Kidney (tissue), 13 donors: ENCODE measurements at regions not wholly inside any gene's neighbourhood (a gene's known extent, or its start where the extent isn't known, plus 50 kb on each side); places are given as distances from the start of the nearest gene placed in this dataset.

Experiments used
- DNase-seq, 5 donors: peaks; one replicate each; pipeline ENCODE4 v3.0.0-alpha.2; 2013 to 2020
- FAIRE-seq: peaks from 2 replicates; lab custom pipeline; 2012; peaks lifted over from hg19 to GRCh38; lab: Jason Lieb, UNC
- H3K27ac ChIP-seq, 2 donors: one replicate each; pipeline ENCODE4 v1.7.0; 2013; ENCODE audit warnings: low read depth in 2 of 2, low read length in 2 of 2, inconsistent platforms in 1 of 2
- H3K27me3 ChIP-seq: one replicate; pipeline ENCODE4 v1.7.1; 2013; ENCODE audit warnings: low read length, inconsistent platforms; ENCODE audit not compliant: control insufficient read depth, insufficient read depth
- H3K36me3 ChIP-seq, 3 donors: one replicate each; pipeline versions ENCODE4 v1.7.0 to v1.7.1; 2013; ENCODE audit warnings: low read length in 3 of 3, control low read depth in 1 of 3, inconsistent platforms in 1 of 3; ENCODE audit not compliant: insufficient read depth in 3 of 3, control insufficient read depth in 2 of 3
- H3K4me1 ChIP-seq, 3 donors: one replicate each; pipeline versions ENCODE4 v1.7.0 to v1.7.1; 2013; ENCODE audit warnings: low read length in 3 of 3, inconsistent platforms in 1 of 3, low read depth in 1 of 3; ENCODE audit not compliant: control insufficient read depth in 2 of 3, insufficient read depth in 2 of 3
- H3K4me3 ChIP-seq, 3 donors: one replicate each; pipeline versions ENCODE4 v1.7.0 to v1.8.1; 2013; ENCODE audit warnings: low read length in 3 of 3, control low read depth in 1 of 3, inconsistent platforms in 1 of 3
- H3K9ac ChIP-seq, 3 donors: one replicate each; pipeline versions ENCODE4 v1.7.0 to v1.7.1; 2013; ENCODE audit warnings: low read length in 3 of 3, control low read depth in 1 of 3, inconsistent platforms in 1 of 3
- H3K9me3 ChIP-seq, 3 donors: one replicate each; pipeline versions ENCODE4 v1.7.0 to v1.7.1; 2013; ENCODE audit warnings: low read length in 3 of 3, control low read depth in 1 of 3, inconsistent platforms in 1 of 3; ENCODE audit not compliant: control insufficient read depth in 2 of 3, insufficient read depth in 1 of 3
- intact Hi-C: fragments of 100-400 bp; cut with DNase I; formaldehyde crosslinking; loops from one replicate; pipeline ENCODE4 v1.11.1; 2022
- TF ChIP-seq, protein P1 (sequence below): IDR thresholded peaks from 3 replicates; pipeline ENCODE4 v1.5.1; 2012; ENCODE audit warnings: mild to moderate bottlenecking, moderate library complexity, borderline replicate concordance; ENCODE audit not compliant: insufficient read depth; ENCODE audit errors: extremely low read depth
- donor health status: control.
- donor health status: control.
- donor health status: control.
- donor health status: control.
- donor health status: control.
- donor health status: DM: yes; HTN: yes; CAD: no.
- donor health status: Normal renal cell carcinoma (clear cell type).

DNA sequence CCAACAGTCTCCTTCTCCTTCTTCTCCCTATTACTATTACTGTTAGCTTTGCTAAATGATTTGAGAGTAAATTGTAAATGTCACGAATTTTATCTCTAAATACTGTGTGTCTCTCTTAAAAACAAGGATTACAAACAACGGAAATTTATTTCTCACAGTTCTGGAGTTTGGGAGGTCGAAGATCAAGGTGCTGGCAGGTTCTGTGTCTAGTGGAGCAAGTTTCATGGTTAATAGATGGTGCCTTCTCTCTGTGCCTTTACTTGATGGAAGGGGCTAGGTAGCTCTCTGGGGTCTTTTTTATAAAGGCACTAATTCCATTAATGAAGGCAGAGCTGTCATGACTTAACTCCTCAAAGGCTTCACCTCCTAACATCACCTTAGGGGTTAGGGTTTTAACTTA, 237.9 kb downstream of the MAN2A1 start:
- Histone ChIP-seq H3K9me3 (no peaks in the 10 kb centered on the region), H3K27me3 (no peaks in the 10 kb centered on the region), H3K4me3 (no peak overlapping the region), H3K36me3 (no peaks in the 10 kb centered on the region), H3K4me1 (no peaks in the 10 kb centered on the region), H3K27ac (no peak overlapping the region), H3K9ac (no peak overlapping the region)
- intact Hi-C loops = no loop called here
- FAIRE-seq (no peak), DNase-seq (no peak)
- TF ChIP-seq, protein P1, sequence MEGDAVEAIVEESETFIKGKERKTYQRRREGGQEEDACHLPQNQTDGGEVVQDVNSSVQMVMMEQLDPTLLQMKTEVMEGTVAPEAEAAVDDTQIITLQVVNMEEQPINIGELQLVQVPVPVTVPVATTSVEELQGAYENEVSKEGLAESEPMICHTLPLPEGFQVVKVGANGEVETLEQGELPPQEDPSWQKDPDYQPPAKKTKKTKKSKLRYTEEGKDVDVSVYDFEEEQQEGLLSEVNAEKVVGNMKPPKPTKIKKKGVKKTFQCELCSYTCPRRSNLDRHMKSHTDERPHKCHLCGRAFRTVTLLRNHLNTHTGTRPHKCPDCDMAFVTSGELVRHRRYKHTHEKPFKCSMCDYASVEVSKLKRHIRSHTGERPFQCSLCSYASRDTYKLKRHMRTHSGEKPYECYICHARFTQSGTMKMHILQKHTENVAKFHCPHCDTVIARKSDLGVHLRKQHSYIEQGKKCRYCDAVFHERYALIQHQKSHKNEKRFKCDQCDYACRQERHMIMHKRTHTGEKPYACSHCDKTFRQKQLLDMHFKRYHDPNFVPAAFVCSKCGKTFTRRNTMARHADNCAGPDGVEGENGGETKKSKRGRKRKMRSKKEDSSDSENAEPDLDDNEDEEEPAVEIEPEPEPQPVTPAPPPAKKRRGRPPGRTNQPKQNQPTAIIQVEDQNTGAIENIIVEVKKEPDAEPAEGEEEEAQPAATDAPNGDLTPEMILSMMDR = no peak

DNA sequence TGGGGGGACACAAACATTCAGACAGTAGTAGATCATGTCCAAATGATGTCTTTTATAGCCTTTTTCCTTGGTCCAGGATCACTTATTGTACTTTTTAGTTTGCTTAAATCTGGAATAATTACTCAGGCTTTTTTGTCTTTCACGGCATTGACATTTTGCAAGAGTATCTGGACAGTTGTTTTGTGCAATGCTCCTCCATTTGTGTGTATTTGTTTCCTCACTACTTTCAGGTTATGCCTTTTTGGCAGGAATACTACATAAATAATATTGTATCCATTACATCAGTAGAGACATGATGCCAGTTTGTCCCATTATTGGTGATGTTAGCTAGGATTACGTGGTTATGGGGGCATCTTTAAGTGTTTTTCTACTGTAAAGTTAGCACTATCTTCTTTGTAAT, 238.3 kb downstream of the MAN2A1 start:
- TF ChIP-seq, protein P1 = no peak
- no peaks in the 10 kb centered on the region for H3K9me3 ChIP-seq
- no peak overlapping the region for H3K27ac ChIP-seq
- no peaks in the 10 kb centered on the region for H3K4me1 ChIP-seq
- DNase-seq (no peak), FAIRE-seq (no peak)
- no peak overlapping the region for H3K4me3 ChIP-seq
- H3K36me3 ChIP-seq = no peaks in the 10 kb centered on the region
- H3K27me3 ChIP-seq = no peaks in the 10 kb centered on the region
- intact Hi-C loops = no loop called here
- no peak overlapping the region for H3K9ac ChIP-seq

DNA sequence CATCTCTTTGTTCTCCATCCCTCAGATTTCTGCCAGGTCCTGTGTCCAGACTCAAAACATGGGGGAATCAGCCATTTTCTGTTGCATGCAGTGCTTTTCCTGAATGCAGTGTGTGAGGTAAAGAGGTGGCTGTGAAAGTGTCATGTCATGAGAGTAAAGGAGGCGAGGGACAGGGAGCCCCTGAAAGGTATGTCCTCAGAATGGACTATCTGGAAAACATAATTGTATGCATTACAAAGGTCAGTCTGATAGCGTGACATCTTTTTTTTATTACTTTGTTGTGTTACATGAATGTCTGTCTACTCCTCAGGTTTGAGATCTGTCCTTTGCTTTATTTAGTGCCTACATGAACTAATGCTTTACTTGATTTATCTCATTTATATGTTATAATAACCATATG, 239.1 kb downstream of the MAN2A1 start:
- H3K4me1 ChIP-seq = no peaks in the 10 kb centered on the region
- no peaks in the 10 kb centered on the region for H3K27me3 ChIP-seq
- DNase-seq = no peak
- no peak overlapping the region for H3K27ac ChIP-seq
- no peaks in the 10 kb centered on the region for H3K9me3 ChIP-seq
- H3K36me3 ChIP-seq = no peaks in the 10 kb centered on the region
- TF ChIP-seq, protein P1 = no peak
- H3K4me3 ChIP-seq = no peak overlapping the region
- intact Hi-C loops = no loop called here
- FAIRE-seq = no peak
- no peak overlapping the region for H3K9ac ChIP-seq

DNA sequence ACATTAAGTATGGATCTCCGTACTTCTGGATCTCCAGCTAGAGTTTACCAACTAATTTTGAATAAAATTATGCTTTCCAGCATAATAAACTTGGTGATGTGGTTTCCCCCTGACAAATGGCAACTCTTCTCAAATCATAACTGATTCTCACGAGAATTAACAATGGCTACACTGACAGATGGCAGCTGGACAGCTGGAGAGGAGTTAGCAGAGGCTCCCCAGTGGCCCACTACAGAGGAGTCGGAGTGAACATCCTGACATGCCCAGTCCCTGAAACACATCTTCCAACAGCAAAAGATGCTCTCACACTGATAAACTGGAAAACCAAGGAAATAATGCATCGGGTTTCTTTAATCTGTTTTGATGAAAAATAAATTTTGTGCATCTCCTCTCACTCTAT, 239.6 kb downstream of the MAN2A1 start:
- DNase-seq = no peak
- Histone ChIP-seq H3K9ac (no peak overlapping the region), H3K27me3 (no peaks in the 10 kb centered on the region), H3K4me3 (no peak overlapping the region), H3K4me1 (no peaks in the 10 kb centered on the region), H3K36me3 (no peaks in the 10 kb centered on the region), H3K9me3 (no peaks in the 10 kb centered on the region), H3K27ac (no peak overlapping the region)
- intact Hi-C loops = no loop called here
- FAIRE-seq = no peak
- TF ChIP-seq, protein P1 = no peak
